Uterus (tissue), 2 donors: ENCODE measurements at regions not wholly inside any gene's neighbourhood (a gene's known extent, or its start where the extent isn't known, plus 50 kb on each side); places are given as distances from the start of the nearest gene placed in this dataset.

Experiments
- POLR2A ChIP-seq, 2 donors: fragments of 450-650 bp; IDR thresholded peaks; one replicate each; pipeline ENCODE4 v1.6.1; 2016; ENCODE audit warnings: antibody characterized with exemption in 2 of 2, mild to moderate bottlenecking in 1 of 2, moderate library complexity in 1 of 2
- TF ChIP-seq, protein P1 (sequence below), 4 experiments: fragments of 200-600 bp in 2 of 4; fragments of 450-650 bp in 2 of 4; sonication (generic) in 2 of 4; IDR thresholded peaks; one replicate each; pipeline ENCODE4 v1.5.1; 2016 to 2019; ENCODE audit warnings: antibody characterized with exemption in 4 of 4, mild to moderate bottlenecking in 2 of 4, moderate library complexity in 1 of 4

DNA sequence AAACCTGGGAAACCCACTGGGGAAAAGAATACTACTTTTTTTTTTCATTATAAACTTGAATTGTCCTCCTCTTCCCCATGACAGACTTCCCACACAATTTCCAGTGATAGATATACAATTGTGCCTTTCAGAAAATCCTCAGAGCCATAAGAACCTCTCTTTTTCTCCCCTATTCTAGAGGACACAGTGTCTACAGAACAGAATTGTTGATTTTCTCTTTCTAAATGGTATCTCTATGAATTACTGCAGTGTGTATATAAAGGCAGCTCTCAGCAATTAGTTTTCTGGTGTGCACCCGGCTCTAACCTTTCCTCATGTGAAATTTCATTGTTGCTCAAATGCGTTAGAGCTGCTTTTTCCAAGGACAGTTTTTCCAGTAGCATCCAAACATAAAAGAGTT, 430.1 kb downstream of the TUSC7 start:
- TF ChIP-seq, protein P1, sequence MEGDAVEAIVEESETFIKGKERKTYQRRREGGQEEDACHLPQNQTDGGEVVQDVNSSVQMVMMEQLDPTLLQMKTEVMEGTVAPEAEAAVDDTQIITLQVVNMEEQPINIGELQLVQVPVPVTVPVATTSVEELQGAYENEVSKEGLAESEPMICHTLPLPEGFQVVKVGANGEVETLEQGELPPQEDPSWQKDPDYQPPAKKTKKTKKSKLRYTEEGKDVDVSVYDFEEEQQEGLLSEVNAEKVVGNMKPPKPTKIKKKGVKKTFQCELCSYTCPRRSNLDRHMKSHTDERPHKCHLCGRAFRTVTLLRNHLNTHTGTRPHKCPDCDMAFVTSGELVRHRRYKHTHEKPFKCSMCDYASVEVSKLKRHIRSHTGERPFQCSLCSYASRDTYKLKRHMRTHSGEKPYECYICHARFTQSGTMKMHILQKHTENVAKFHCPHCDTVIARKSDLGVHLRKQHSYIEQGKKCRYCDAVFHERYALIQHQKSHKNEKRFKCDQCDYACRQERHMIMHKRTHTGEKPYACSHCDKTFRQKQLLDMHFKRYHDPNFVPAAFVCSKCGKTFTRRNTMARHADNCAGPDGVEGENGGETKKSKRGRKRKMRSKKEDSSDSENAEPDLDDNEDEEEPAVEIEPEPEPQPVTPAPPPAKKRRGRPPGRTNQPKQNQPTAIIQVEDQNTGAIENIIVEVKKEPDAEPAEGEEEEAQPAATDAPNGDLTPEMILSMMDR (IDR thresholded peaks at IDR 0.05): no peak
- no peak for TF ChIP-seq POLR2A (IDR thresholded peaks at IDR 0.05)
